Activated CD8-positive, alpha-beta memory T cell treated with anti-CD3 and anti-CD28 coated beads for 24 hours (primary cell): ENCODE measurements at regions not wholly inside any gene's neighbourhood (a gene's known extent, or its start where the extent isn't known, plus 50 kb on each side); places are given as distances from the start of the nearest gene placed in this dataset.

Experiments
- DNase-seq: peaks from one replicate; pipeline ENCODE4 v3.0.0-alpha.2; 2020

DNA sequence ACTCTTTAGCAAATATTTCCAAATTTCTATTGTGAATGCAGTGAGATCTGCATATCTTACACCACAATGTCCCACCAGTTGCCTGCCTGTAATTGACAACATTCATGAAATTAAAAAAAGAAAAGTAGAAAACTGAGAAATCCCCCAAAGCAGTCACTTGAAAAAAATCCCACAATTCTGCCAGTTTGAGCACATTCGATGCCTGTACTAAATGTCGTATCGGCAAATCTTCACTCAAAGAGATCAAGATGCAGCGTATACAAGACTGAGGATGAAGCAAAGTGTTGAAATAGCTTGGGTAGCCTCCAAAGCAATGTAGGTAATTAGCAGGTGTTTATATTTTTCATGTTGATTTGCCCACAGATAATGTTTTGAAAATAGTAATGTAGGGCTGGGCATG is 186.7 kb upstream of the ZEB2 start:
- DNase-seq = no peak

DNA sequence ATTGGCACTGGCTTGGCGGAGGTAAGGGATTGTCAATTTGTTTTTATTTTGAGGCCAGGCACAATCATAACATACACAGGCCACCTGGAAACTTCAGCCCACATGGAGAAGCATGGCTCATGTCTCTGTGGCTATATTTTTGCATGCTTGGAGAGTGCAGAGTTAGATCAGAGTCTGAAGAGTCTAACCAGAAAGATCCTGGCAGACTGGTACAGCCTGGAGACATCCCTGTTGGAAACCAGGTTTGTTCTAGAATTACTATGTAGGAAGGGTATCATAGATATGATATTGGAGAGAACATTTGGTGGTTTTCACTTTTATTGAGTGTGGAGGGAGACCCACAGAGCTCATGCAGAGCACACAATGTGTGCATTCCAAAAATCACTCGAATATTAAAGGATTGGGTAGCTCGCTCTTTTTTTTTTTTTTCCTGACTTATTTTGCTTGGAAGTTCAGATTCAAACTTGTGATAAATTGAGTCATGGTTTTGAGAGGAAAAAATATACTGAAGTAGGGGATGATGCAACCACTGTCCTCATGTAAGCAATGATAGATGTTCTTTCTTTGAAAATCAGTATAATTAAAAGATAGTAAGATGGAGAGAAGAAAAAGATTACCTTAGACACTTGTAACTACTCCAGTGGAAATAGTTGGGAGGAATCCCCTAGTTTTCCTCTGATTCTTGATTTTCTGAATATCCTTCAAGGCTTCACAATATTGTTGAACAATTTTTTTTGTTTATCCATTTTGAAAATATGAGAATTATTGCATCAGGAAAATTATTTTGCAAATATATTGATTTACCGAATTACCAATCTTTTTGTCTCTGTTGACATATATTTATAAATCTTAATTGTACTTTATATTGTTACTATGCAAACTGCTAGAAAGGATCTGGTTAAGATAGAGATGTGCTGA is 185.7 kb upstream of the ZEB2 start:
- DNase-seq = no peak

DNA sequence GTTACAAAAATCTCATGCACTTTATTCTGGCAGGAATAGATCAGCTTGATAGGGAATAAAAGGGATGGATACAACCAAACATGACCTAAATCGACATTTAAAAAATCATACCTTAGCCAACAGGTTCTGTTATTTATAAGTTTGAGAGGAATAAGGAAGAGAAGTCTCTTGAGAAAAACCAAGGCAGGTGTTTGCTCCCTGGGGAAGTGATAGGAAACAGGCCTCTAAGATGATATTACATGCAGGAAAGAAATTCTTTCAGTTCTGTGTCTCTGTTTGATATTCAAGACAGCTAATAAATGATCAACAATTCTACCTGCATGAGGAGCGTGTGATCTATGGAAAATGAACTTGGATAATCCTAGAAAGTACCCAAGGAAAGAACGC is 184.8 kb upstream of the ZEB2 start:
- no peak for DNase-seq

GRCh38 chr2:144703852-144704708 is 184.2 kb upstream of the ZEB2 start:
- DNase-seq = no peak

DNA sequence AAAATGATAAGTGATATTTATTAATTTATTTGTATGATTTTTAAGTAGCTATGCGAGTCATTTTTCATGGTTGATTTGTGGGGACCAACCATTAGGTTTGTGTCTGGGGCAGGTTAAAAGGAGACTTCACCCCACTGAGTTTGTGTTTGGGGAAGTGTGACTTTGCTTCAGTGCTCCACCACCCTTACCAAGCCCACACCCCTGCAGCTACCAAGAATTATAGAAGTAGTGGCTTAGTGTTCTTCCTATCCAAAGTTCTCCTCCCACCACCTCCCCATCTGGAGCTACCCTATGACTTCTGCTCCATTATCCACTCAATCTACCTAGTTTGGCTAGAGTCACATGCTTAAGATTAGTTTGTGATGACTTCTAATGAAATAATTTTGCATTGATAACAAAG is 182.1 kb upstream of the ZEB2 start:
- no peak for DNase-seq

- DNase-seq = no peak
Observed at GRCh38 chr2:144701259-144701658, 181.3 kb upstream of the ZEB2 start.

GRCh38 chr2:144698156-144698555 is 178.2 kb upstream of the ZEB2 start:
- DNase-seq = no peak

DNA sequence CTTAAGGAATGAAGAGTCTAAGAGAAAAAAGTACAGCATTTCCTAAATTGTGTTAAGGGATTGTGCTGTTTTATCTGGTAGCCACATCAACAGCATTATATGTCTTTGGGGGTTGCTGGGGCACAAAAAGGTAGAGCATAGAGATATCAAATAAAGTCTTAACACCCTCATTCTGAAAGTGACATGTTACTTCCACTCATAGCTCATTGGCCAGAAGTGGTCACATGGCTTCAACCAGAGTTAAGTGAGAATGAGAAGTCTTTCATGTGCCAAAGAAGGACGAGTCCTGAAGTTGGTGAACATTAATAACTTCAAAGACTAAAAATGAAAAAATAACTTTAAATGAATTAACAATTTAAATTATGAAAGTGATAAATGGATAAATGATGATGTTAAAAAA is 175.7 kb upstream of the ZEB2 start:
- DNase-seq = no peak

DNA sequence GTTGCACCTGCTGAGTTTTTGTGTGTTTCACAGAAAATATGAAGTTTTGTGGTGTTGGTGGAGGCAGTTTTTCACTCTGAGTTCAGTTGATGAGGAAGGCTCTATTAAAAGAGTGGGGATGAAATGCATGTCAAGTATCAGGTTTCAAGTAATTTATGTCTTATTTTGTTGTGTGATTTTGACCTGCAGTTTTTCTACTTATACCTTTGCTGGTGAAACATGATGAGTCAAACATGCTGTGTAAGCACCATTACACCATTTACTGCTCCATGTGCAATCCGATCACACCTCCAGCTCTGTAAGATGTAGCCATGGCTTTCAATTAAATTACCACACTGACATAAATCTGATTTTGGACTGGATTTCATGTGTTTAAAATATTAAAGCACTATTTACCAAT is 174.5 kb upstream of the ZEB2 start:
- DNase-seq = no peak

DNA sequence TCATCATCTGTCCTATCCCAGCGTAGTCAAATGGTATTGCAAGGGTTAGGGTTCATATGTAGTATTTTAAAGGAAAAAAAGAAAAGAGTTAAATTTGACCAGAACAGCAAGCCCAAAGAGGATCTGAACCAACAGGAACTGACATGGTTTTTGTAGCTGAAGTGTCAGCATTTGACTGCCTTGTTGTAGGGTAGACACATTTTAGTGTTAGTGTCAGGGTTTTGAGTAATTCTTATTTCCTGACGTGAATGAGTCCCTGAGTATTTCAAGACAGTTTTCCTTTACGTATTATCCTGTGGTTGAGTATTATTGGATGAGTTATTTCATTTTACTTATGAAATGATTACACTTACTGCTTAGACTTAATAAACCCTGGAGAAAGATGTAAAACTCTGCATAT is 173.3 kb upstream of the ZEB2 start:
- DNase-seq = no peak

- no peak for DNase-seq
Observed at GRCh38 chr2:144692661-144693060, 172.7 kb upstream of the ZEB2 start.

DNA sequence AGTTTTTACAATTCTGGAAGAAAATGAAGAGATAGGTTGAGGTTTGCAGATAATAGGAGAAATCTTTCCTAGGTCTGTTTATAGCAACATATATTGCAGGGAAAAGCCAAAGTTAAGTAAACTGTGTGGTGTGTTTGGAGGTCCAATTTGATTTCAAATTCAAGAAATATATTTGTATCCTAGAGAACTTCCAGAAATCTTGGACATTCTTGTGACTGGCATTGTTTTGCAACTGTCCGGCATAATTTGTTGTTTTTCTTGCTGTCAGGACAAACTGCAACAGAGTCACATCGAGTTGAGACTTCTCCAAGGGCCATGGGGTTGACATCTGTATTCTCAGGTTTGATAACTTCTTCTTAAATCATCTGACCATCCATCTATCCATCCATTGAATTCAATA is 170.9 kb upstream of the ZEB2 start:
- no peak for DNase-seq

GRCh38 chr2:144686518-144687215 is 166.7 kb upstream of the ZEB2 start:
- DNase-seq = no peak

- DNase-seq = no peak
Observed at GRCh38 chr2:144683966-144684365, 164.0 kb upstream of the ZEB2 start.

- DNase-seq = no peak
Observed at GRCh38 chr2:144683107-144683753, 163.3 kb upstream of the ZEB2 start.

- DNase-seq = no peak
Observed at GRCh38 chr2:144682248-144682647, 162.3 kb upstream of the ZEB2 start.

DNA sequence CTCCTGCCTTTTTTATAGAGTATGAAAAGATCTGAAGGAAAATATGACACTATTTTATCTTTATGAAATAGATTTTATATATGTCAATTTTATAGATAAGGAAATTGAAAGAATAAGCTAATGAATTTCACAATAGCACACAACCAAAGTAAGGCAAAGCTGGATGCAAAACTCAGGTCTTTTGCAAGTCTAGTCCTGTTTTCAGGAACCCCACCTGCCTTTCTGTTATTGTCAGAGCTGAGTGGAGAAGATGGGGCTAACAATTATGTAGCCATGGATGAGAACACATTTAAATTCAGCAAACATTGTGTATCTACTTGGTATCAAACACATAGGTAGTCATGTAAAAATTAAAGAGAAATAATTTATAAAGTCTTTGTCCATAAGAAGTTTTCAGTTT is 161.5 kb upstream of the ZEB2 start:
- no peak for DNase-seq

GRCh38 chr2:144679942-144680341 is 160.0 kb upstream of the ZEB2 start:
- DNase-seq = no peak

GRCh38 chr2:144678736-144679135 is 158.8 kb upstream of the ZEB2 start:
- no peak for DNase-seq

- no peak for DNase-seq
Observed at GRCh38 chr2:144675731-144676130, 155.8 kb upstream of the ZEB2 start.

DNA sequence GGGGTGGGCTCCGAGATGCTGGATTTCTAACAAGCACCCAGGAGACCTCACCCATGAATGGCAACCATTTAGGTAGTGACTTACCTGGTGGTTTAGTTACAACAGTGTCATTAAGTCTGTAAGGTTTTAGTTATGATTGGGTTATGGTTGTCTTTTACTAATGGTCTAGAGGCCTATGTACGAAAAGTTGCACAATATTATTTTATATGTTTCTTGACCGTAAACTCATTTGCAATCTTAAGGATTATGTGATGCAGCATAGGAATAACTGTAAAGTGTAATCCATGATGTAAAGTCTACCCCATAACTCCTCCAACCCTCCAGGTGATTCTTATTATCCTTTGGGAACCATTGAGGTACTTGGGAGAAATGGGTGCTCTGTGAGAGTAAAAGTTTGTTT is 155.4 kb upstream of the ZEB2 start:
- DNase-seq = no peak

DNA sequence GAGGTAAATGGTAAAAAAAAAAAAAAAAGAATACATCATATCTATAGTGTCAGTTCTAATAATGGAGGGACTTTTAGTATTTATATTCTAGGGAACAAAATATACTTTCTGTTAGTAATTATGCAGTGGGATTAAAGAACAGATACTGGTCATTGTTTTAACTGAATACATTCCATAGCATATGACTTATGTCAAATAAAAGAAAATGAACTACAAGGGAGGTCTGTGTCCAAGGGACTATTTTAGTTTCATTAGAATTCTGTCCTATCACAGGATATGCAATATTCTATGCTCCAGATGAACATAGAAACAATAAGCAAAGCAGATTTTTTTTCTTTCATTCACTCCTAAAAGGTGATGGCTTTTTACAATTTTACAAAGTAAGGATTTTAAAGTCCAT is 154.2 kb upstream of the ZEB2 start:
- no peak for DNase-seq

GRCh38 chr2:144673456-144673855 is 153.5 kb upstream of the ZEB2 start:
- DNase-seq = no peak
